ENCODE measurements at regions not wholly inside any gene's neighbourhood (a gene's known extent, or its start where the extent isn't known, plus 50 kb on each side); places are given as distances from the start of the nearest gene placed in this dataset.
"Not testable (repeated sequence)": the region's sequence is repeated elsewhere in the genome, so short reads cannot be mapped to it uniquely, and the experiment has no call there.

- no peak for TF ChIP-seq CTCF (IDR thresholded peaks at IDR 0.05; ENCODE audit: low read length, missing control alignments)
- H3K4me3 ChIP-seq (replicated peaks; ENCODE audit: low read depth, low read length), result no peak overlapping the region
- DNase-seq (ENCODE audit: low read depth), result no peak
Observed at GRCh38 chr3:4151859-4152258, 151.3 kb upstream of the SETMAR start.

- TF ChIP-seq CTCF (IDR thresholded peaks at IDR 0.05; ENCODE audit: low read length, missing control alignments), result no peak
- DNase-seq (ENCODE audit: low read depth), result no peak
- H3K4me3 ChIP-seq (replicated peaks; ENCODE audit: low read depth, low read length), result no peak overlapping the region
Observed at GRCh38 chr3:4153771-4154170, 149.4 kb upstream of the SETMAR start.

- DNase-seq (ENCODE audit: low read depth), result no peak
- no peak for TF ChIP-seq CTCF (IDR thresholded peaks at IDR 0.05; ENCODE audit: low read length, missing control alignments)
- no peak overlapping the region for H3K4me3 ChIP-seq (replicated peaks; ENCODE audit: low read depth, low read length)
Observed at GRCh38 chr3:4158329-4158728, 144.8 kb upstream of the SETMAR start.

- no peak overlapping the region for H3K4me3 ChIP-seq (replicated peaks; ENCODE audit: low read depth, low read length)
- TF ChIP-seq CTCF (IDR thresholded peaks at IDR 0.05; ENCODE audit: low read length, missing control alignments), result no peak
- no peak for DNase-seq (ENCODE audit: low read depth)
Observed at GRCh38 chr3:4162096-4162495, 141.1 kb upstream of the SETMAR start.

GRCh38 chr3:4163011-4163410 is 140.2 kb upstream of the SETMAR start:
- DNase-seq (ENCODE audit: low read depth), result no peak
- no peak for TF ChIP-seq CTCF (IDR thresholded peaks at IDR 0.05; ENCODE audit: low read length, missing control alignments)
- no peak overlapping the region for H3K4me3 ChIP-seq (replicated peaks; ENCODE audit: low read depth, low read length)

- no peak overlapping the region for H3K4me3 ChIP-seq (replicated peaks; ENCODE audit: low read depth, low read length)
- DNase-seq (ENCODE audit: low read depth), result no peak
- no peak for TF ChIP-seq CTCF (IDR thresholded peaks at IDR 0.05; ENCODE audit: low read length, missing control alignments)
Observed at GRCh38 chr3:4166540-4166939, 136.6 kb upstream of the SETMAR start.

GRCh38 chr3:4167230-4167629 is 135.9 kb upstream of the SETMAR start:
- H3K4me3 ChIP-seq (replicated peaks; ENCODE audit: low read depth, low read length); DNase-seq (ENCODE audit: low read depth): not testable (repeated sequence)

- TF ChIP-seq CTCF (IDR thresholded peaks at IDR 0.05; ENCODE audit: low read length, missing control alignments), result no peak
- no peak for DNase-seq (ENCODE audit: low read depth)
- no peak overlapping the region for H3K4me3 ChIP-seq (replicated peaks; ENCODE audit: low read depth, low read length)
Observed at GRCh38 chr3:4174791-4175190, 128.4 kb upstream of the SETMAR start.

All from fibroblast of pulmonary artery (primary cell).